Astrocyte (in vitro differentiated cells and primary cell): ENCODE measurements at regions not wholly inside any gene's neighbourhood (a gene's known extent, or its start where the extent isn't known, plus 50 kb on each side); places are given as distances from the start of the nearest gene placed in this dataset.

Experiments used
- EZH2 ChIP-seq: IDR thresholded peaks from 2 replicates; pipeline ENCODE4 v1.6.1; 2012; ENCODE audit warnings: mild to moderate bottlenecking, low read length, inconsistent platforms; ENCODE audit not compliant: insufficient read depth
- TF ChIP-seq, protein P1 (sequence below): IDR thresholded peaks from 2 replicates; pipeline ENCODE4 v1.5.1; 2011; ENCODE audit warnings: low read depth, mild to moderate bottlenecking, inconsistent platforms, low read length, moderate library complexity; ENCODE audit not compliant: insufficient read depth

DNA sequence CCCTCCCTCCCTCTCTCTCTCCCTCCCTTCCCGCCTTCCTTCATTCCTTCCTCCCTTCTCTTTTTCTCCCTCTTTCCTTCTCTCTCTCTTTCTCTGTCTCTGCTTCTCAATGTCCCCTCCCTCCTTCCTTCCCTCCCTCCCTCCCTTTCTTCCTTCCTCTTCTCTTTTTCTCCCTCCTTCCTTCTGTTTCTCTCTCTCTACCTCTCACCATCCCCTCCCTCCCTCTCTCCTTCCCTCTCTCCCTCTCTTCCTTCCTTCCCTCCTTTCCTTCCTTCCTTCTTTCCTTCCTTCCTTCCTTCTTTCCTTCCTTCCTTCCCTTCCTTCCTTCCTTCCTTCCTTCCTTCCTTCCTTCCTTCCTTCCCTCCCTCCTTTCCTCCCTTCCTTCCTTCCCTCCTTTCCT is 504.6 kb downstream of the EPHA3 start:
- TF ChIP-seq, protein P1, sequence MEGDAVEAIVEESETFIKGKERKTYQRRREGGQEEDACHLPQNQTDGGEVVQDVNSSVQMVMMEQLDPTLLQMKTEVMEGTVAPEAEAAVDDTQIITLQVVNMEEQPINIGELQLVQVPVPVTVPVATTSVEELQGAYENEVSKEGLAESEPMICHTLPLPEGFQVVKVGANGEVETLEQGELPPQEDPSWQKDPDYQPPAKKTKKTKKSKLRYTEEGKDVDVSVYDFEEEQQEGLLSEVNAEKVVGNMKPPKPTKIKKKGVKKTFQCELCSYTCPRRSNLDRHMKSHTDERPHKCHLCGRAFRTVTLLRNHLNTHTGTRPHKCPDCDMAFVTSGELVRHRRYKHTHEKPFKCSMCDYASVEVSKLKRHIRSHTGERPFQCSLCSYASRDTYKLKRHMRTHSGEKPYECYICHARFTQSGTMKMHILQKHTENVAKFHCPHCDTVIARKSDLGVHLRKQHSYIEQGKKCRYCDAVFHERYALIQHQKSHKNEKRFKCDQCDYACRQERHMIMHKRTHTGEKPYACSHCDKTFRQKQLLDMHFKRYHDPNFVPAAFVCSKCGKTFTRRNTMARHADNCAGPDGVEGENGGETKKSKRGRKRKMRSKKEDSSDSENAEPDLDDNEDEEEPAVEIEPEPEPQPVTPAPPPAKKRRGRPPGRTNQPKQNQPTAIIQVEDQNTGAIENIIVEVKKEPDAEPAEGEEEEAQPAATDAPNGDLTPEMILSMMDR: no peak
- no peak for TF ChIP-seq EZH2
